HG03457 (cell line): ENCODE measurements at regions not wholly inside any gene's neighbourhood (a gene's known extent, or its start where the extent isn't known, plus 50 kb on each side); places are given as distances from the start of the nearest gene placed in this dataset.
"Not testable (repeated sequence)": the region's sequence is repeated elsewhere in the genome, so short reads cannot be mapped to it uniquely, and the experiment has no call there.

Experiments used
- ATAC-seq: cut with Tn5 transposase; IDR thresholded peaks from one replicate; pipeline ENCODE4 v1.9.1; 2021; ENCODE audit warnings: moderate number of reproducible peaks; ENCODE audit not compliant: unreplicated experiment

GRCh38 chr4:83732114-83732635 lies 196.3 kb downstream of the GPAT3 start:
- no peak for ATAC-seq

- no peak for ATAC-seq
Measured at GRCh38 chr4:83731609-83732008, 195.7 kb downstream of the GPAT3 start.

GRCh38 chr4:83730958-83731357 lies 195.1 kb downstream of the GPAT3 start:
- not testable (repeated sequence) for ATAC-seq

- ATAC-seq: no peak
Measured at GRCh38 chr4:83728191-83728590, 192.3 kb downstream of the GPAT3 start.

- ATAC-seq: no peak
Measured at GRCh38 chr4:83725336-83726085, 189.6 kb downstream of the GPAT3 start.

- ATAC-seq: no peak
Measured at GRCh38 chr4:83724485-83725335, 188.8 kb downstream of the GPAT3 start.

GRCh38 chr4:83723609-83724008 lies 187.7 kb downstream of the GPAT3 start:
- no peak for ATAC-seq

- ATAC-seq: no peak
Measured at GRCh38 chr4:83722730-83723269, 186.9 kb downstream of the GPAT3 start.

GRCh38 chr4:83716874-83717273 lies 181.0 kb downstream of the GPAT3 start:
- ATAC-seq: no peak

GRCh38 chr4:83712890-83713289 lies 177.0 kb downstream of the GPAT3 start:
- ATAC-seq: no peak

GRCh38 chr4:83709627-83710026 lies 173.7 kb downstream of the GPAT3 start:
- ATAC-seq: no peak

- ATAC-seq: no peak
Measured at GRCh38 chr4:83708500-83709175, 172.7 kb downstream of the GPAT3 start.

GRCh38 chr4:83704786-83705185 lies 168.9 kb downstream of the GPAT3 start:
- no peak for ATAC-seq

GRCh38 chr4:83703752-83704151 lies 167.8 kb downstream of the GPAT3 start:
- ATAC-seq: no peak

GRCh38 chr4:83701041-83701440 lies 165.1 kb downstream of the GPAT3 start:
- no peak for ATAC-seq

- ATAC-seq: no peak
Measured at GRCh38 chr4:83699358-83699757, 163.4 kb downstream of the GPAT3 start.

- ATAC-seq: no peak
Measured at GRCh38 chr4:83692028-83692427, 156.1 kb downstream of the GPAT3 start.

- no peak for ATAC-seq
Measured at GRCh38 chr4:83686166-83686565, 150.3 kb downstream of the GPAT3 start.

GRCh38 chr4:83679692-83680091 lies 143.8 kb downstream of the GPAT3 start:
- no peak for ATAC-seq

- ATAC-seq: no peak
Measured at GRCh38 chr4:83679254-83679653, 143.3 kb downstream of the GPAT3 start.

GRCh38 chr4:83677656-83678055 lies 141.7 kb downstream of the GPAT3 start:
- no peak for ATAC-seq
